HEK293T (cell line): ENCODE measurements at regions not wholly inside any gene's neighbourhood (a gene's known extent, or its start where the extent isn't known, plus 50 kb on each side); places are given as distances from the start of the nearest gene placed in this dataset.

Experiments used
- BHLHE40 ChIP-seq: fragments of 450-650 bp; IDR thresholded peaks from 2 replicates; pipeline ENCODE4 v1.6.1; 2016; ENCODE audit warnings: mild to moderate bottlenecking, moderate library complexity, borderline replicate concordance
- FOXM1 ChIP-seq: fragments of 450-650 bp; IDR thresholded peaks from 2 replicates; pipeline ENCODE4 v1.6.1; 2017; ENCODE audit warnings: mild to moderate bottlenecking, borderline replicate concordance
- SUZ12 ChIP-seq: fragments of 450-650 bp; IDR thresholded peaks from 2 replicates; pipeline ENCODE4 v1.6.1; 2016; ENCODE audit warnings: mild to moderate bottlenecking
- ZNF384 ChIP-seq: fragments of 450-650 bp; IDR thresholded peaks from 2 replicates; pipeline ENCODE4 v1.6.1; 2016
- TF ChIP-seq, protein P1 (sequence below): fragments of 450-650 bp; IDR thresholded peaks from 2 replicates; pipeline ENCODE4 v1.6.1; 2016

DNA sequence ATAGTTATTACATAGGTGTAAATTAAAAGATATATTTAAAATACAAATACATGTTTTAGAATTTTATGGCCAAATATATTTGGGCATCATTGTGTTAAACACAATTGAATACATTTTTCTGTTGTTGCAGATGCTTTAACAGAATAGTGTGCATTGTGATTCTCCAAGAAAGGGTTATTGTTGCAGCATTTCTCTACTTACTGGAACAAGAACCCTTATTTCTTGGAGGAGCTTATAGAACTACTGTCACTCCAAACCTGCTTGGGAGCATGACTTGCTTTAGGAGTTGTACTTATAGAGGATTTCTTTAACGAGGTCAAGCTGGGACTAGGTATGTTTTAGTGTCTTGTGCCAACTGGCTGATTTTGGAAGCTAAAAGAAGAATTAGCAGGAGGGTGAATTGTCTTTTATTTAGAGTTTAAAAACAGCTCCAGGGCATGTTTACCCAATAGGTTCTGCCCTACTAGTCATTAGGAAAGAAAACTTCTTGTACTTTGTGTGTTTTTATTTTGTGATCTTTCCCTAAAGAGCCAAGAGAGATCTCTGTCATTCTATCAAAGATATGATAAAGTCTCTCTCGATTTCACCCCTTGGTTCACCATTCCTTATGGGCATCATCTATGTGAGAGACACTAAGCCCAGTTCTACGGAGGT, 279.8 kb upstream of the SALL1 start:
- TF ChIP-seq SUZ12: no peak
- TF ChIP-seq BHLHE40: no peak
- no peak for TF ChIP-seq FOXM1
- TF ChIP-seq, protein P1, sequence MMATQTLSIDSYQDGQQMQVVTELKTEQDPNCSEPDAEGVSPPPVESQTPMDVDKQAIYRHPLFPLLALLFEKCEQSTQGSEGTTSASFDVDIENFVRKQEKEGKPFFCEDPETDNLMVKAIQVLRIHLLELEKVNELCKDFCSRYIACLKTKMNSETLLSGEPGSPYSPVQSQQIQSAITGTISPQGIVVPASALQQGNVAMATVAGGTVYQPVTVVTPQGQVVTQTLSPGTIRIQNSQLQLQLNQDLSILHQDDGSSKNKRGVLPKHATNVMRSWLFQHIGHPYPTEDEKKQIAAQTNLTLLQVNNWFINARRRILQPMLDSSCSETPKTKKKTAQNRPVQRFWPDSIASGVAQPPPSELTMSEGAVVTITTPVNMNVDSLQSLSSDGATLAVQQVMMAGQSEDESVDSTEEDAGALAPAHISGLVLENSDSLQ: no peak
- TF ChIP-seq ZNF384: no peak
